ENCODE measurements at regions not wholly inside any gene's neighbourhood (a gene's known extent, or its start where the extent isn't known, plus 50 kb on each side); places are given as distances from the start of the nearest gene placed in this dataset.

GRCh38 chr7:153188161-153188560, 428.6 kb downstream of the ACTR3B start:
- Histone ChIP-seq H3K4me1 (peaks cover 0 to 8% of the 10 kb centered on the region in 2 donors), H3K27me3 (no peaks in the 10 kb centered on the region), H3K36me3 (no peaks in the 10 kb centered on the region), H3K9me3 (no peaks in the 10 kb centered on the region), H3K4me3 (replicated peaks in 1 of 3) (no peak overlapping the region), H3K27ac (no peak overlapping the region)
- WGBS, 2 donors, result 82 to 84% methylated on average over 3 of the region's 3 CpGs
- no peak for DNase-seq
- intact Hi-C loops (cut with DNase I), result no loop called here
- TF ChIP-seq, protein P1, sequence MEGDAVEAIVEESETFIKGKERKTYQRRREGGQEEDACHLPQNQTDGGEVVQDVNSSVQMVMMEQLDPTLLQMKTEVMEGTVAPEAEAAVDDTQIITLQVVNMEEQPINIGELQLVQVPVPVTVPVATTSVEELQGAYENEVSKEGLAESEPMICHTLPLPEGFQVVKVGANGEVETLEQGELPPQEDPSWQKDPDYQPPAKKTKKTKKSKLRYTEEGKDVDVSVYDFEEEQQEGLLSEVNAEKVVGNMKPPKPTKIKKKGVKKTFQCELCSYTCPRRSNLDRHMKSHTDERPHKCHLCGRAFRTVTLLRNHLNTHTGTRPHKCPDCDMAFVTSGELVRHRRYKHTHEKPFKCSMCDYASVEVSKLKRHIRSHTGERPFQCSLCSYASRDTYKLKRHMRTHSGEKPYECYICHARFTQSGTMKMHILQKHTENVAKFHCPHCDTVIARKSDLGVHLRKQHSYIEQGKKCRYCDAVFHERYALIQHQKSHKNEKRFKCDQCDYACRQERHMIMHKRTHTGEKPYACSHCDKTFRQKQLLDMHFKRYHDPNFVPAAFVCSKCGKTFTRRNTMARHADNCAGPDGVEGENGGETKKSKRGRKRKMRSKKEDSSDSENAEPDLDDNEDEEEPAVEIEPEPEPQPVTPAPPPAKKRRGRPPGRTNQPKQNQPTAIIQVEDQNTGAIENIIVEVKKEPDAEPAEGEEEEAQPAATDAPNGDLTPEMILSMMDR (IDR thresholded peaks at IDR 0.05), result no peak
- no peak for TF ChIP-seq POLR2A (IDR thresholded peaks at IDR 0.05)

DNA sequence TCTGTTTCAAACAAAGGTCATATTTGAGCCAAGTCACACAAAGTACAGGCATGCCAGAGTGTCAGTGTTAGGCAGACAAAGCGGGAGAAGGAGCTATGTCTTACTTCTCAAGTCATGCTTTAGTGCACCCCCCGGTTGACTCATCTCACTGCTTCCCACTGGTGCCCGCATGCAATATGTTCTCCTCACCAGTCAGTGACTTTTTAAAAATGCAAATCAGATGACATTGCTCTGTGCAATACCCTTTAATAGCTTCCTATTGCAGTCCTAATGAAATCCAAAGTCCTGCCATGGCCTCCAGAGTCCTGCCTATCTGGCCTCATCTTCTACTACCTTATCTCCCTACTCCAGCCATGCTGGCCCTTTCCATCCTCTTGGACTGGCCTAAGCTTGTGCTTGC, 429.1 kb downstream of the ACTR3B start:
- Histone ChIP-seq H3K4me1 (peaks cover 0 to 8% of the 10 kb centered on the region in 2 donors), H3K27me3 (no peaks in the 10 kb centered on the region), H3K27ac (no peak overlapping the region), H3K9me3 (no peaks in the 10 kb centered on the region), H3K36me3 (no peaks in the 10 kb centered on the region), H3K4me3 (replicated peaks in 1 of 3) (no peak overlapping the region)
- WGBS, 2 donors, result 49 to 52% methylated on average over 3 of the region's 3 CpGs
- peak; percentile 7 to 8 for DNase-seq
- intact Hi-C loops (cut with DNase I), result no loop called here
- TF ChIP-seq, protein P1 (IDR thresholded peaks at IDR 0.05), result no peak
- TF ChIP-seq POLR2A (IDR thresholded peaks at IDR 0.05), result no peak

DNA sequence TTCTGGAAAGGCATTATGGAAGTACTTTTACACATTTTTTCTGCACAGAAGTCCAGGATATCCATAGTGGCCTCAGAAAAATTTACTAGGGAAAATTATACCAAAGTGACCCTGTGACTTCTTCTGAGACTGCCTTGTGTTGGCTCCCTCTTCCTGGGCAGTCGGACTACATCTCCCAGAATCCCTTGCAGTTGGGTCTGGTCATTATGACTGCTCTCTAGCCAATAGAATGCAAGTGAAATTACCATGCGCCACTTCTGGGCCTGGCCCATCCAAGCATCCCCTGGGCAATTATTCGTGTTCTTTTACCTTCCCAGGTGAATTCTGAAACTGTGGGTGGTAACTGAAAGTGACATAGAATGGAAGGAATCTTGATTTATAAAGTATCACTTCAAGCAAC, 430.9 kb downstream of the ACTR3B start:
- intact Hi-C loops (cut with DNase I), result no loop called here
- WGBS, 2 donors, result 40 to 63% methylated on average over 3 of the region's 3 CpGs

GRCh38 chr7:153190986-153191385, 431.4 kb downstream of the ACTR3B start:
- 79 to 84% methylated on average over 4 of the region's 4 CpGs for WGBS, 2 donors
- intact Hi-C loops (cut with DNase I), result no loop called here
- no peak overlapping the region for H3K4me3 ChIP-seq (replicated peaks in 1 of 3)
- H3K36me3 ChIP-seq, result no peaks in the 10 kb centered on the region
- H3K4me1 ChIP-seq, result peaks cover 0 to 8% of the 10 kb centered on the region in 2 donors
- no peaks in the 10 kb centered on the region for H3K9me3 ChIP-seq
- peak; percentile 4 to 13 for DNase-seq
- TF ChIP-seq POLR2A (IDR thresholded peaks at IDR 0.05), result no peak
- TF ChIP-seq, protein P1 (IDR thresholded peaks at IDR 0.05), result no peak
- H3K27me3 ChIP-seq, result no peaks in the 10 kb centered on the region
- H3K27ac ChIP-seq, result no peak overlapping the region

More for the DNA sequence above, 430.9 kb downstream of the ACTR3B start:
- no peak overlapping the region for H3K27ac ChIP-seq
- H3K4me1 ChIP-seq, result peaks cover 0 to 8% of the 10 kb centered on the region in 2 donors
- H3K27me3 ChIP-seq, result no peaks in the 10 kb centered on the region
- no peaks in the 10 kb centered on the region for H3K9me3 ChIP-seq
- no peak overlapping the region for H3K4me3 ChIP-seq (replicated peaks in 1 of 3)
- H3K36me3 ChIP-seq, result no peaks in the 10 kb centered on the region
- TF ChIP-seq POLR2A (IDR thresholded peaks at IDR 0.05), result no peak
- TF ChIP-seq, protein P1 (IDR thresholded peaks at IDR 0.05), result no peak
- DNase-seq, result peak; percentile 3 to 5

DNA sequence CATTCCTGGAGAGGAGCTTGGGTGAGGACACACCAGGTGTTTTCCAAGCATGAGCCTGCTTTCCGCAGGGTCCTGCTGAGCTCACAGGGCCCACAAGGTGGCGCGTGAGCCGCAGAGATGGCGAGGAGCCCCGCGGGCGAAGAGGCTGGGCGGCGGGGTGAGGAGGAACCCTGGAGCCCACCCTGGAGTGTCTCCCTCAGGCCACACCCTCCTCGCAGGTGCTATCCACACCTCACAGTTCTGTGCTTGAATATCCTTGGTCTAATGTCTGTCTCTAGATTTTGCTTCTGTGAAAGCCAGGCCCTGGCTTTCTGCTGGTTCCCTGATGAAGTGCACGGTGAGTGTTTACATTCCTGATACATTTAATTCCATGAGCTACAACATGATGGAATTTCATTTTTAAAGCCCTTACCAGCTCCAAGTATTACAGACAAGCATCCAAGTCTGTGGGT, 433.6 kb downstream of the ACTR3B start:
- Histone ChIP-seq H3K36me3 (no peaks in the 10 kb centered on the region), H3K27me3 (no peaks in the 10 kb centered on the region), H3K27ac (no peak overlapping the region), H3K9me3 (no peaks in the 10 kb centered on the region), H3K4me3 (replicated peaks in 1 of 3) (no peak overlapping the region), H3K4me1 (peaks cover 0 to 8% of the 10 kb centered on the region in 2 donors)
- intact Hi-C loops (cut with DNase I), result no loop called here
- peak; percentile 29 to 52 for DNase-seq
- no peak for TF ChIP-seq POLR2A (IDR thresholded peaks at IDR 0.05)
- TF ChIP-seq, protein P1 (IDR thresholded peaks at IDR 0.05), result peak in 4 of 6 experiments; percentile 38 to 73 (median 62)
- 7 to 12% methylated on average over 7 to 12 of the region's 12 CpGs for WGBS, 2 donors

All from thyroid gland (tissue), 4 donors.